H1 (cell line): ENCODE measurements at regions not wholly inside any gene's neighbourhood (a gene's known extent, or its start where the extent isn't known, plus 50 kb on each side); places are given as distances from the start of the nearest gene placed in this dataset.

Source experiments
- CREB1 ChIP-seq: IDR thresholded peaks from 2 replicates; pipeline ENCODE4 v1.6.1; 2012; ENCODE audit warnings: inconsistent platforms
- CTCF ChIP-seq, 3 experiments: IDR thresholded peaks; 1 replicate in 2 of 3; 2 replicates in 1 of 3; pipeline versions ENCODE4 v1.5.1 to v1.6.1; 2011; ENCODE audit warnings: low read length in 3 of 3, mild to moderate bottlenecking in 3 of 3, inconsistent platforms in 2 of 3, low read depth in 1 of 3, moderate library complexity in 1 of 3; ENCODE audit not compliant: insufficient read depth in 1 of 3; ENCODE audit errors: control extremely low read depth in 1 of 3
- EP300 ChIP-seq, 2 experiments: IDR thresholded peaks; 1 replicate in 1 of 2; 2 replicates in 1 of 2; pipeline ENCODE4 v1.6.1; 2011 to 2012; ENCODE audit warnings: low read depth in 2 of 2, low read length in 2 of 2, mild to moderate bottlenecking in 2 of 2, borderline replicate concordance in 1 of 2, inconsistent platforms in 1 of 2, moderate library complexity in 1 of 2
- POLR2A ChIP-seq, 2 experiments: IDR thresholded peaks; 1 replicate in 1 of 2; 2 replicates in 1 of 2; pipeline ENCODE4 v1.6.1; 2011; ENCODE audit warnings: low read depth in 2 of 2, low read length in 2 of 2, mild to moderate bottlenecking in 2 of 2; ENCODE audit errors: control extremely low read depth in 1 of 2
- SAP30 ChIP-seq: fragments of 300-600 bp; sonication (generic); IDR thresholded peaks from 2 replicates; pipeline ENCODE4 v1.7.1; 2012; ENCODE audit warnings: low read length, moderate library complexity, mild to moderate bottlenecking, inconsistent platforms; ENCODE audit not compliant: insufficient read depth, insufficient replicate concordance
- SIN3A ChIP-seq, 2 experiments: IDR thresholded peaks in 1 of 2; conservative IDR thresholded peaks in 1 of 2; 2 replicates each; pipeline ENCODE4 v1.6.1; 2011 to 2012; ENCODE audit warnings: low read length in 2 of 2, improper control_type of control experiment in 1 of 2, low read depth in 1 of 2, mild to moderate bottlenecking in 1 of 2
- TAF1 ChIP-seq: IDR thresholded peaks from 2 replicates; pipeline ENCODE4 v1.6.1; 2011; ENCODE audit warnings: mild to moderate bottlenecking, low read depth, low read length

DNA sequence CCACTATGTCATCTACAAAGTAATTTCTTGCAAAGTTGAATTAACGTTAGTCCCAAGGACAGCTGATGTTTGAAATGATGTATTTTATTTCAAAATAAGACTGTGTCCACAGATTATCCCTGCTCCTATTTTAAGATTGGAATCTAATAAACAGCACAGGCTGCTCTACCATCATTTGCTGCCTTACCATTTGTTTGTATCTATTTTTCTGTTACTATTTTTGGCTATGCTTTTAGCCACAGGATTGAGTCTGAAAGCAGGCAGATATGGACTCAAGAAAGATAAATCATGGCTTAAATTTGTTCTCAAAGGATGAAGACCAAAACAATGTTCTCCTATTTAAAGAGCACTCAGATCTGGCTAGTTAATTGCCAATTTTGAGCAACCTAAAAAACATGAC lies 105.3 kb downstream of the RGS2 start:
- TF ChIP-seq POLR2A (IDR thresholded peaks at IDR 0.05; ENCODE audit: control extremely low read depth in 1 of 2, low read depth in 2 of 2, low read length in 2 of 2) (no peak), CTCF (IDR thresholded peaks at IDR 0.05; ENCODE audit: control extremely low read depth in 1 of 3, insufficient read depth in 1 of 3, low read depth in 1 of 3, low read length in 3 of 3) (no peak), SAP30 (no peak), TAF1 (no peak), SIN3A (conservative IDR thresholded peaks at IDR 0.05 in 1 of 2, IDR thresholded peaks at IDR 0.05 in 1 of 2; ENCODE audit: low read depth in 1 of 2, low read length in 2 of 2) (no peak), EP300 (IDR thresholded peaks at IDR 0.05; ENCODE audit: borderline replicate concordance in 1 of 2, low read depth in 2 of 2, low read length in 2 of 2) (no peak), CREB1 (no peak)
